HG03196 (cell line): ENCODE measurements at regions not wholly inside any gene's neighbourhood (a gene's known extent, or its start where the extent isn't known, plus 50 kb on each side); places are given as distances from the start of the nearest gene placed in this dataset.

Experiments used
- ATAC-seq: cut with Tn5 transposase; IDR thresholded peaks from one replicate; pipeline ENCODE4 v1.9.1; 2021; ENCODE audit not compliant: unreplicated experiment

- ATAC-seq = no peak
Measured at GRCh38 chr13:80599765-80600164, 258.8 kb upstream of the SPRY2 start.

DNA sequence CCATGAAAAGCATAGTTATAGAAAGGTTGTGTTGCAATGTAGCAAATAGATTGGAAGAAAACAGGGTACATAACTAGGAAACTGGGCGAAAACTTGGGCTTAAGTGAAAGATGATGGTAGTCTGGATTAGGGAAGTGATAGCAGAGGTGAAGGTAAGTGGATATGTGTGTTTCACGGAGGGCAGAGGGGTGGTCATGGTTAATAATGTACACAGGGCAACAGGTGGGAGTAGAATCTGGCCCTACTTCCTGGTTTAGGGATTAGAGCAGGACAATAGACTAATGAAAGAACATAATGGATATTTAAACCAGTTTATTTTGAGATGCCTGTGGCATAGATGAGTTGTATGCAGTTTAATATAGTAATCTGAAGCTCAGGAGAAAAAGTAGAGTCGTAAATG lies 257.3 kb upstream of the SPRY2 start:
- ATAC-seq = no peak

DNA sequence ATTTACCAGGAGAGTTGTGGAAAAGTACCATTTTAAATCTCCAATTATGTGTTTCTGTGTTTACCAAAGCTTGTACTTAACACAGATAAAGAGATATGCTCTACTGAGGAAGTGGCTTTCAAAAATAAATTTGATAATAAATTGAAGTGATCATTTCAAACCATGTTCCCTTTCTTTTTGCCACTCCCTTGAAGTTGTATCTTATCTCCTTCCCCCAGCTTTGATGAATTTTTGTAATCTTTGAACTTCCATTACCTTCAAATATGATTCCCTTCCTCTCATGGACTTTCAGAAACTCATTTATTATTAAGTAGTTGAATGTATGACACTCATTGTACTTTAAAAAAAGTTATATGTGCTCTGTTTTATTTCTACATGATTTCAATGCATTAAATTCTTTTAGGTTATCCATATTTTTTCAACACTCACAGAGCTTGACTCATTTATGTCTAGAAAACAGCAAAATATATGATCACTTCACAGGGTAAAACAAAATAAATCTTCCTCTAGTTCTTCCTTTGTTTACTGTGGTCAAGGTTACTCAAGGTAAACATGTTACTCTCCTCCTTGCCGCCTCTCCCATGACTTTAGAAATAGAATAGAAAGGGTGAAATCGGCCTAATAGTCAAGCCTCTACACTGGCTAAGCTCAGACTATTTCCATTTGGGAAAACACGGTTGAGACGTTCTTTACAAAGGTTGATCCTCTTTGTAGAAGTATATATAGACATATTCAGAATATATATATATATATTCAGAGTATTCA lies 251.2 kb upstream of the SPRY2 start:
- ATAC-seq = no peak

GRCh38 chr13:80590551-80590950 lies 249.6 kb upstream of the SPRY2 start:
- no peak for ATAC-seq

DNA sequence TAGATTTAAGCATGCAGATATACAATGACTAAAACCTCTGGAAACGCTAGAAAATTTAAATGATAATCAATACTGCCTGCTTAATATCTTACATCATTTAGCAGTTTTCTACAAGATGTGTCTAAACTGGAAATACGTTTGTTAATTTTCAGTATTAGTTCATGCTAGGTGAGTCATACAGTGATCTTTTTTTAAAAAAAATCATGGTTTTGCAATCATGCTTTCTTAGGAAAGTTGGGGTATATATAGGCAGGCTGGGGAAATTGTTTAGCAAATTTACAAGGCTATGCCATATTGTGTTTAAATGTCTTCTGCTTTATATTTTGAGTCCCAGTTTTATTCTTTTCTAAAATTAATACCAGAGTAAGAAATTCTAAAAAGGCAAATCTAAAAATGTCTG lies 245.4 kb upstream of the SPRY2 start:
- no peak for ATAC-seq

DNA sequence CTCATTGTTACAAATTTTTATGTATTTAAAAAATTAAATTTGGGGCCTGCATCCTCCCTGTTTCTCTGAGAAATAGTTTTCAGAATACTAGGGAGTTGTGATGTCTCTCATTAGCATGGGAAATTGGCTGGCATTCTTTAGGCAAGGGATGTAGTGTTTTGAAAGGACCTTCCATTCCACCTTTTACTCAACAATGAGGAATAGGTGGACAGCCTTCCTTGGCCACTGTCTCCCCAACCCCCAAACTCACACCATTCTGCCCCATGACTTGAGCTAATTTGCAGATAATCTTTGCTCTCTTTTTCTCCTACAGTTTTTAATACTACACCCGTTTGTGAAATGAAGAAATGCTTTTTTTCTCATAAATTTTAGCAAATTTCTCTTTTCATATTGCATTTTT lies 244.6 kb upstream of the SPRY2 start:
- no peak for ATAC-seq

GRCh38 chr13:80584785-80585184 lies 243.9 kb upstream of the SPRY2 start:
- ATAC-seq = no peak

DNA sequence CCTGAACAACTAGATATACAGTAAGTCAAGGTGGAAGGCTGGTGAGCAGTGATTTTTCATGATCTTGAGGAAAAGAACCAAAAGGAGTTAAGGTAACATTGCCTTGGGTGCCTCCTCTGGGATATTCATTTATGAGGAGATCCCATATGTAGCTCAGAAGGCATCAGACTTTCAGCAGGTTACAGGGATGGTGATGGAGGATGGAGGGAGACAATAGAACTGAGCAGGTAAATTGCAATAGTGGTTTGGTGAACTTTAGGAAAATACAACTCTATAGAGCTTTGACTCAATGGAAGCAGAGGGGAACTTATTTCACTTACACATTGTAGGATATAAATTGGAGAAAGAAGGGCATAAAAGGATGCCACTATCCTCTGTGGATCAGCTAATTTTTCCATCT lies 243.4 kb upstream of the SPRY2 start:
- ATAC-seq = no peak

GRCh38 chr13:80577926-80578670 lies 237.2 kb upstream of the SPRY2 start:
- no peak for ATAC-seq

DNA sequence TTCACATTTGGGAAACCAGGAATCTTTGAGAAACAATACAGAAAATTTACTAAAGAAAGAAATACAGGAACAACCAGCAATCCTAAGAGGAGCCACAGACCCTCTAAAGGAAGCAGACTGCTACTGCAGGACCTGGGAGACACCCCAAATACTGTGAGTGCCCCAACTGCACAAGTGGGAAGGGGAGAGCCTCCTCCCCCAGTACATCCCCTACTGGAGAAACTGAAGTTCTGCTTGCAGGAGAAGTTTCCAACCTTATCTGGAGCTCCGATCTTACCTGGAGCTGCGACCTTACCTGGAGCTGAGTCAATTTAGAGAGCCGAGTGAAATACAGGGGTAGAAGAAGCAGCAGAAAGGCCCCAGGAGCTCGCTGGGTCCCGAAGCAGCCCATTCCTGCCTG lies 236.4 kb upstream of the SPRY2 start:
- no peak for ATAC-seq

- ATAC-seq = no peak
Measured at GRCh38 chr13:80574113-80574850, 233.4 kb upstream of the SPRY2 start.

DNA sequence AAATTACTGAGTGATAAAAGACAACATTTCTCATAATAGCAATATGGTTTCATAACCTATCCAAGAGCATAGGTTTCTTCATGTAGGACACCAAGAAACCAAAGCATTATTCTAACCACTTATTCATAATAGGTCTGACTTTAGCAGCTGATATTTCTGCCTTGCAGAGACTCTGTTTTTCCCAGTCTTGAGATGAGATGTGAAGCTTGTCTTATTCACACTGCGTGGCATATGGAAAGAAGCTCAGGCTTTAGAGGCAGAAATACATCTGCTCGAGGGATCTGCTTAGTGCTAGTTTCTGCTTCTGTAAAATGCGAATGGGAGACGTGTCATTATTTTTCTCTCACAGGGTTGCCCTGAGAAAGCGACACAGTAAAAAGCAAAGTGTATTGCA lies 232.0 kb upstream of the SPRY2 start:
- ATAC-seq = no peak

- ATAC-seq = no peak
Measured at GRCh38 chr13:80572308-80572922, 231.5 kb upstream of the SPRY2 start.

DNA sequence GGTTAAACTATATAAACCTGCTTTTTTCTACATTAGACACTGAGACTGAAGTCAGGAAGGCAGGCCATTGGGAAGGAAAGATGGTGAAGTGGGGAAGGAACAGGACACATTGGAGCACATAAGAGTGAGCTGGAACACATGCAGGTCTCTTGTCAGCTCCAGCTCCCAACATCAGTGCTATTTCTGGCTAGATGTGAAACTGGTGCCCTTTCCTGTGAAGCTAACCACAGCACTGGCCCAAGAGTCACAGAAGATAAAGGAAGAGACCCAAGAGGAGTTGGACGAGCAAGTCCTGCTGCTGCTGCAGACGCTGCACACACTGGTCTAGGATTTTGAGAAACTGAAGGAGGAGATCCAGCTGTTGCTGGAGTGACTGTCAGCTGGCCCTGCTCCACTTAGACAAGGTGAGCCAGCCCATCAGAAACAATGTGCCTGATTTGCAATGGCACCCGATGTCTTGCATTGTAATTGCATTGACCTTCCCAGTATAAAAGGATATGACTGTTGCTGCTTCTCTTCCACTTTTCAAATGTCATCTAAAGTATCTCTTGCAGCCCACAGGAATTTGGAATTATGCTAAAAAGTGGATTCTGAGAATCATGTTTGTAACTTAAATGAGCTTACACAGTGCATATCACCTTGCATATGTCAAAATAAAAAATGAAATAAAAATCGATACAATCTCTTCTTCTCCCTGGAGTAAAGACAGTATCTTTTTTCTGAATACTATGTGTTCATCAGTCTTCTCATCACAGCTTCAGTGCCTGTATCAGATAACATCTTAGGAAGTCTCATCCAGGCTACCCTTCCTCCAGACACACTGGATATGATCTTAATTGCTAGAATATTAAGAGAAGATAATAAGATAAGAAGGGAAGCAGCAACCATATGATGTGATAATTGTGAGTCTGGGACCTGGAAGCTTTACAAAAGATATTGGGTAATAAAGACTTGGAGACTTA lies 230.7 kb upstream of the SPRY2 start:
- ATAC-seq = no peak

DNA sequence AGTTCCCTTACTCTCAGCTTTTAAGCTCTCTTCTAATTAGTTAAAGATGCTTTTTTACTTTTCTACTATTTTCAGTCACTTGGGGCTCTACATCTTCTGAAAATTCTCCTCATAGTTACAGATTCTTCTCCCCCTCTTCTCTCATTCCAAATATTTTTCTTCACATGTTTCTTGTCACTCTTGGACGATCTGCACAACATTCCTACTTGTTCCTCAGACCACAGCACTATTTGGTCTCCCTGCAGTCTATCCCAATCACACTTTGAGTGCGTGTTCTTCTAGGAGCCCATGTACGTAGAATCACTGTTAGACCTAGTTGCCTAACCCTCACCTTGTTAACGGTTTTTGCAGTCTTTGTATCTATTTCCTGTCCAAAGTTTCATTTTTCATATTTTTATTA lies 222.5 kb upstream of the SPRY2 start:
- ATAC-seq = no peak

DNA sequence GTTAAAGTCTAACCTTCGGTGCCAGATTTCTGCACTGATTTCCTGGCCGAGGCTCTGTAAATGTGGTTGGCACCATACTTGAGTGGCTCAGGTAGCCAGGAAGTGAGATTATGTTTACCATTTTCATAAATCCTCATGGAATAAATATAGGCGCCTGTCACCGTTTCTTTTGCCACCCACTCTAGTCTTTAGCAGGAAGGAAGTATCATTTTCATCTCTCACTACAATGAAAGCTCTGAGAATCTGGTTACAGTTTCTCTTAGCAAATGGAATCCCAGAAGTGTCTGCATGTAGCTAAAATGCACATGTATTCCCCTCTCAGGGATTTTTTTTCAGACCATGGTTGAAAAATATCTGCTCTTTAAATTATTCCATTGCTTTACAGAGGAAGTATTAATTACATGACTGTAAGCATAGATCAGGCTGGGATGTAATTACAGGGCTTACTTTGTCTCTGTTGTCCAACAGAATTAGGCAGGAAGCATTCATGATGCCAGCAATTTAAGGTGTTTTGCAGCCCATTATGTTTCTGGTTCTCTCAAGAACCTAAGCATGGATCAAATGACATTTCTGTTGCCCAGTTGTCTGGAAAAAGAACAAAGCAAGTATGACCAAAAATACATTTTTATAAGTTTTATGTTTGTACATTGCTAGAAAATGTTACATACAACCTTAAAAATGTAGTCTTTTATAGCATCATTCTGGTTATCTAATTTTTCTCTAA lies 221.7 kb upstream of the SPRY2 start:
- no peak for ATAC-seq

- no peak for ATAC-seq
Measured at GRCh38 chr13:80560609-80561008, 219.7 kb upstream of the SPRY2 start.

GRCh38 chr13:80559944-80560343 lies 219.0 kb upstream of the SPRY2 start:
- no peak for ATAC-seq

DNA sequence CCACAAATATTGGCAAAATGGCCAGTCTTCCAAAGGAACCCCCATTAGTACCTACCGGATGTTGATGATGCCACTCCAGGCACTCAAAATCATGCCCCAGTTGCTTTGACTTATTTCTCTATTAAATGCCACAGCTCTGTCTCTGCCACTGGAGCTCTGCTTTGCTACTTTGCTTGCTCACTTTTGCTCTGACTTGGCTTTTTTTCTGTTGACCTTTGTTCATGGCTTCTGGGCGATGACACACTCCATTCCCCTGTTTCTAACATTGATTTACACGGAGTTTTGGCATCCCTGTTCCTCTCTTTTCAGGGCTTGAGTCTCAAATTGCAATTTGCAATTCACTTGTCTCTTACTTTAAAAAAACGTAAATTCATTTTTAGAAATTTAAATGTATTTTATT lies 217.1 kb upstream of the SPRY2 start:
- ATAC-seq = no peak
